ENCODE measurements at regions not wholly inside any gene's neighbourhood (a gene's known extent, or its start where the extent isn't known, plus 50 kb on each side); places are given as distances from the start of the nearest gene placed in this dataset.
"Not testable (repeated sequence)": the region's sequence is repeated elsewhere in the genome, so short reads cannot be mapped to it uniquely, and the experiment has no call there.

DNA sequence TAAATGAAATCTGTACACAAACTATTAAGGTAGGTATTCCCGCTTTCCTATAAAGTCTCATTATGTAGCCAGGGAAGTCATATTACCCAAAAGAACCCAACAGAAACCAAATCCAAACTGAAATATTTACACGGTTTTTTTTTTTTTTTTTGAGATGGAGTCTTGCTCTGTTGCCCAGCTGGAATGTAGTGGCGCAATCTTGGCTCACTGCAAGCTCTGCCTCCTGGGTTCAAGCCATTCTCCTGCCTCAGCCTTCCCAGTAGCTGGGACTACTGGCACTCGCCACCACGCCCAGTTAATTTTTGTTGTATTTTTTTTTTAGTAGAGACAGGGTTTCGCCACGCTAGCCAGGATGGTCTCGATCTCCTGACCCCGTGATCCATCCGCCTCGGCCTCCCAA is 62.5 kb upstream of the CUL3 start:
- TF ChIP-seq BHLHE40 (IDR thresholded peaks at IDR 0.05; ENCODE audit: borderline replicate concordance); SP1 (IDR thresholded peaks at IDR 0.05); L3MBTL2 (conservative IDR thresholded peaks at IDR 0.05); ARNT (IDR thresholded peaks at IDR 0.05); FOXM1 (IDR thresholded peaks at IDR 0.05; ENCODE audit: borderline replicate concordance); SUZ12 (IDR thresholded peaks at IDR 0.05); FOXK2 (IDR thresholded peaks at IDR 0.05); TARDBP (IDR thresholded peaks at IDR 0.05); ZNF384 (IDR thresholded peaks at IDR 0.05); HDGF (IDR thresholded peaks at IDR 0.05; ENCODE audit: borderline replicate concordance): not testable (repeated sequence)
- TF ChIP-seq, protein P1, sequence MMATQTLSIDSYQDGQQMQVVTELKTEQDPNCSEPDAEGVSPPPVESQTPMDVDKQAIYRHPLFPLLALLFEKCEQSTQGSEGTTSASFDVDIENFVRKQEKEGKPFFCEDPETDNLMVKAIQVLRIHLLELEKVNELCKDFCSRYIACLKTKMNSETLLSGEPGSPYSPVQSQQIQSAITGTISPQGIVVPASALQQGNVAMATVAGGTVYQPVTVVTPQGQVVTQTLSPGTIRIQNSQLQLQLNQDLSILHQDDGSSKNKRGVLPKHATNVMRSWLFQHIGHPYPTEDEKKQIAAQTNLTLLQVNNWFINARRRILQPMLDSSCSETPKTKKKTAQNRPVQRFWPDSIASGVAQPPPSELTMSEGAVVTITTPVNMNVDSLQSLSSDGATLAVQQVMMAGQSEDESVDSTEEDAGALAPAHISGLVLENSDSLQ (IDR thresholded peaks at IDR 0.05), result not testable (repeated sequence)

All from HEK293T (cell line).